Epithelial cell of proximal tubule (primary cell): ENCODE measurements at regions not wholly inside any gene's neighbourhood (a gene's known extent, or its start where the extent isn't known, plus 50 kb on each side); places are given as distances from the start of the nearest gene placed in this dataset.

Experiments used
- DNase-seq: peaks from one replicate; pipeline ENCODE4 v3.0.0-alpha.2; 2011; ENCODE audit warnings: low read depth
- H3K4me3 ChIP-seq: 2 replicates; pipeline ENCODE4 v1.5.1; 2011; ENCODE audit warnings: low read depth, mild to moderate bottlenecking, low read length
- CTCF ChIP-seq: conservative IDR thresholded peaks from 2 replicates; pipeline ENCODE4 v1.5.1; 2012; ENCODE audit warnings: low read depth, mild to moderate bottlenecking, low read length

GRCh38 chr2:175234153-175234552 is 52.6 kb upstream of the ATP5MC3 start:
- H3K4me3 ChIP-seq: no peak overlapping the region
- TF ChIP-seq CTCF: no peak
- no peak for DNase-seq

- H3K4me3 ChIP-seq: no peak overlapping the region
- DNase-seq: no peak
Observed at GRCh38 chr2:175233135-175233719, 51.7 kb upstream of the ATP5MC3 start.

More at GRCh38 chr2:175233135-175233719, 51.7 kb upstream of the ATP5MC3 start:
- no peak for TF ChIP-seq CTCF
